ENCODE measurements at regions not wholly inside any gene's neighbourhood (a gene's known extent, or its start where the extent isn't known, plus 50 kb on each side); places are given as distances from the start of the nearest gene placed in this dataset.
"Not testable (repeated sequence)": the region's sequence is repeated elsewhere in the genome, so short reads cannot be mapped to it uniquely, and the experiment has no call there.

DNA sequence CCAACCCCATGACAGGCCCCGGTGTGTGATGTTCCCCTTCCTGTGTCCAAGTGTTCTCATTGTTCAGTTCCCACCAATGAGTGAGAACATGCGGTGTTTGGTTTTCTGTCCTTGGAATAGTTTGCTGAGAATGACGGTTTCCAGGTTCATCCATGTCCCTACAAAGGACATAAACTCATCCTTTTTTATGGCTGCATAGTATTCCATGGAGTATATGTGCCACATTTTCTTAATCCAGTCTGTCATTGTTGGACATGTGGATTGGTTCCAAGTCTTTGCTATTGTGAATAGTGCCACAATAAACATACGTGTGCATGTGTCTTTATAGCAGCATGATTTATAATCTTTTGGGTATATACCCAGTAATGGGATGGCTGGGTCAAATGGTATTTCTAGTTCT lies 293.1 kb downstream of the GATA3 start:
- TF ChIP-seq, protein P1, sequence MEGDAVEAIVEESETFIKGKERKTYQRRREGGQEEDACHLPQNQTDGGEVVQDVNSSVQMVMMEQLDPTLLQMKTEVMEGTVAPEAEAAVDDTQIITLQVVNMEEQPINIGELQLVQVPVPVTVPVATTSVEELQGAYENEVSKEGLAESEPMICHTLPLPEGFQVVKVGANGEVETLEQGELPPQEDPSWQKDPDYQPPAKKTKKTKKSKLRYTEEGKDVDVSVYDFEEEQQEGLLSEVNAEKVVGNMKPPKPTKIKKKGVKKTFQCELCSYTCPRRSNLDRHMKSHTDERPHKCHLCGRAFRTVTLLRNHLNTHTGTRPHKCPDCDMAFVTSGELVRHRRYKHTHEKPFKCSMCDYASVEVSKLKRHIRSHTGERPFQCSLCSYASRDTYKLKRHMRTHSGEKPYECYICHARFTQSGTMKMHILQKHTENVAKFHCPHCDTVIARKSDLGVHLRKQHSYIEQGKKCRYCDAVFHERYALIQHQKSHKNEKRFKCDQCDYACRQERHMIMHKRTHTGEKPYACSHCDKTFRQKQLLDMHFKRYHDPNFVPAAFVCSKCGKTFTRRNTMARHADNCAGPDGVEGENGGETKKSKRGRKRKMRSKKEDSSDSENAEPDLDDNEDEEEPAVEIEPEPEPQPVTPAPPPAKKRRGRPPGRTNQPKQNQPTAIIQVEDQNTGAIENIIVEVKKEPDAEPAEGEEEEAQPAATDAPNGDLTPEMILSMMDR (IDR thresholded peaks at IDR 0.05), result not testable (repeated sequence)
- not testable (repeated sequence) for TF ChIP-seq POLR2A (IDR thresholded peaks at IDR 0.05)
